SKM-1 (cell line): ENCODE measurements at regions not wholly inside any gene's neighbourhood (a gene's known extent, or its start where the extent isn't known, plus 50 kb on each side); places are given as distances from the start of the nearest gene placed in this dataset.

Experiments used
- DNase-seq: peaks from one replicate; lab custom pipeline; 2025; ENCODE audit not compliant: unreplicated experiment; lab: John Stamatoyannopoulos, UW

DNA sequence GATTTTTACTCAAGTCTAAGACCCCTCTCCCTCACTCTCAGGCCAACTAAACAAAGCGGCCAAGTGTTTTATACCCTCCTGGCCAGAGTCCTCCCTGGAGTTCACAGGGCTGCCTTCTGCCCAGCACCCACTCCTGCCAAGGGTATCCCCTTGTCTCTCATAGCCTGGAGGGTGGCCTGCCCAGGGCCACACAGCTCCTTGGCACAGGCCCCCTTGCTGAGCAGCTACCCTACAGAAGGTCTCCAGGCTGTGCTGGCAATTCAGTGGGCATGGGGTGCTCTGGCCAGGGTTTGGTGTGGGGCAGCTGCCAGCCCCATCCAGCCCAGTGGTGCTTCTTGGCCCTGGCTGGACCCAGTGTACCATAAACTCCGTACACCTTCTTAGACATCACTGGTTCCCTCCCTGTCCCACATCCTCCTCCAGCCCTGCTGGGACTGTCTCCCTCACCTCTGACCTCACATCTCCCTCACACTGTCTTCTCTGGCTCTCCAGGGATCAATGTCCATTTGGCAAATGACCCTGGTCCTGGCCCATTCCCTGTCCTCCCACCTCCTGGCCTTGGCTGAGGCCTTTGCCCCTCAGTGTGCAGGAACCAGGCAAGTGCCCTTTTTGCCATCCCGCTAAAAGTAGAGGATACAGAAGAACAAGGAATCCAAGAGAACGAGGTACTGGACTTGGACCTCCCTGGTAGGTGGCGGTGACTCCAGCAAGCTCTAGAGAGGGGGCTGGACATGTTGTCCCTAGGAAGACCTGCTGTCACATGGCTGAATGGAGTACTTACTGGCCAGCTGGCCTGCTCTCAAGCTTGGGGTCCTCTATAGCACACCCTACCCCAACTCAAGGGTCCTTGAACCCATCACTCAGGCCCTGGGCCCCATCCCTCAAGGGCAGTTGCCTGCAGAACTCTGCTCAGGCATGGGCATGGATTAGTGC lies 50.0 kb upstream of the TRPM1 start:
- no peak for DNase-seq

GRCh38 chr15:31153531-31153930 lies 52.0 kb upstream of the TRPM1 start:
- no peak for DNase-seq

DNA sequence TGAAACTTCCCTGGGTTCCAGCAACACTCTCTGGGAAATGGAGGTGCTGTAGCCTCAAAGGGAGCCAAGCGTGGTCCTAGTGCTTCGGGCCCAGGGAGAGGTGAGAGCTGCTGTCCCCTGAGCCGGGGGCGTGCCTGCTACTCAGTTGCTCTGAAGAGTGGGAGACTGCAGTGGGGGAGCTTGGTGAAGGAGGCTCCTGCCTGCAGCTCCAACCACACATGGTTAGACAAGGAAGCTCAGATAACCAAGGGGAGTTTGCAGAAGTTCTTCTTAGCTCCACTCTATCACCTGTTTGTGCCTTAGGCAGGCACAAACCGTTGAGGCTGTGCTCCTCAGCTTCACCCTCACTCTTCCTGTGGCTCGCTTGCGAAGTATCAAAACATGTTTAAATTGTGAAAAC lies 53.6 kb upstream of the TRPM1 start:
- DNase-seq, result no peak

DNA sequence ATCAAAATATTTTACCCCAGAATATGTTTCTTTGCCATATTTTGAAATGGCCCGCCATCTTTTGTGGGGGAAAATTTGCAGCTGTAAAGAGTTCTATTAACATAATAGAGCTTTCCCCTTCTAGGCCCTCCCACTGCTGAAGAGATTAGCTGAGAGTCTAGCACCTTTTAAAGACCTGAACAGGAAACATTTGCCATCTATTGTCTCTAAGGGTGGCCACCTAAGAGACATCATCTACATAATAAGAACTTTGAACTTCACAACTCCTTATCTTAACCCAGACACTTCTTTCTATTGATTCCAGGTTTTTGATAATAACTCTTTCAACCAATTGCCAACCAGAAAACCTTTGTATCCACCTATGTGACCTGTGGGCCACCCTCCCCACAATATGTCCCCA lies 54.7 kb upstream of the TRPM1 start:
- no peak for DNase-seq

DNA sequence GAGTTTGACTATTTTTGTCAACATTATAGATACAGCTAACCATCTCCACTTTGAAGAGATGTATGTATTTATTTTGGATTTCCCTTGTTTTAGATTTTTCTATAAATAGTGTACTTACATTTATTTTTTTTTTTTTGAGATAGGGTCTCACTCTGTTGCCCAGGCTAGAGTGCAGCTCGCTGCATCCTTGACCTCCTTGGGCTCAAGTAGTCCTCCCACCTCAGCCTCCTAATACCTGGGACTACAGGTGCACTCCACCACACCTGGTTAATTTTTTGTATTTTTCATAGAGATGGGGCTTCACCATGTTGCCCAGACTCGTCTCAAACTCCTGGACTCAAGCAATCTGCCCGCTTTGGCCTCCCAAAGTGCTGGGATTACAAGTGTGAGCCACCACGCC lies 55.3 kb upstream of the TRPM1 start:
- DNase-seq, result no peak

DNA sequence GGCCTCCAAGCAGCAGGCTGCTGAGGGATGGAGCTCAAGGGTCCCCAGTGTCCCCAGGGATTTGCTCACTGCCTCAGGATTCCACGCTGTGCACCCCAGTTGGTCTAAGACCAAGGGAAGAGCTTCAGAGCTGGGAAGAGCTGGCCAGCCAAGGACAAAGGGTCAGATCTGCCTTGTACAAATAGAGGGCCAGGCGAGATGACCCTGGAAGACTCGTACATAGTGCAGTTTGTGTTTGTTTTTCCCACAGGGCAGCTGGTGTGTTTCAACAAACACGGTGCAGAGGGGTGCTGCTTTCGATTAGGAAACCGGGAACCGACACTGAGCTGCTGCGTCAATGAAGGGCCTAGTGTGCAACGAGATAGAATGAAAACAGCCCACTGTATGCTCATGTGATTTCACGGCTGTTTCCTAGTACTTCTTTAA lies 56.1 kb upstream of the TRPM1 start:
- DNase-seq, result no peak

DNA sequence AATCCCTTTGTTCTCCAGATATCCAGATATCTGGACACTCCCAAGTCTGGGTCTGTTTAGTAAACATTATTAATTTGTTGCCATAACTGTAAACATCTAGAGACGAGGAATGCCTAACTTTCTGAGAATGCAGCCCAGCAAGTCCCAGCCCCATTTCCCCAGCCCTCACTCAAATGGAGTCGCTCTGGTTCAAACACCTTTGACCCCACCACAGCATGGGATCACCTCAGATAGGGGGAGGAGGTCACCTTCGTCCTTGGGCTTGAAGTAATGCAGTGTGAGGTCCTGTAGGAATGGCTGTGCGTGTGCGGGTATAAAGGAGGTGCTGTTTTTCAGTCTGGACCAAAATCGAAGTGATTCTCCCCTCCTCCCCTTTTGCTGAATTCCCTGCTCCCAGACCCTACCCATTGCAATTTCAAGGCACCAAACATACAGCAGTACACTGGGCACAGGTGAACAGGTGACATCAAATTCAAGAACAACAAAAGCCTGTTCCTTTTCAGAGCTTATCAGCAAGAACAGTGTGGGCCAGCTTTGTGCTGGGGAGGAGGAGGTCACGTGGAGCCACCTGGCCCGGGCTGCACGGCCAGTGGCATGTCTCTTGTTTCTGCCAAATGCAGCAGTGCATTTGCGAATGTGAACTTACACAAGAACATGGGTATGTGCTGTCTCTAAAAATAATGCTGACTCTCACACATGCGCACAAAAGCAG lies 57.5 kb upstream of the TRPM1 start:
- no peak for DNase-seq

- DNase-seq, result no peak
These were observed 58.3 kb upstream of the TRPM1 start for GRCh38 chr15:31159837-31160236.

- no peak for DNase-seq
These were observed 58.8 kb upstream of the TRPM1 start for GRCh38 chr15:31160297-31160696.

DNA sequence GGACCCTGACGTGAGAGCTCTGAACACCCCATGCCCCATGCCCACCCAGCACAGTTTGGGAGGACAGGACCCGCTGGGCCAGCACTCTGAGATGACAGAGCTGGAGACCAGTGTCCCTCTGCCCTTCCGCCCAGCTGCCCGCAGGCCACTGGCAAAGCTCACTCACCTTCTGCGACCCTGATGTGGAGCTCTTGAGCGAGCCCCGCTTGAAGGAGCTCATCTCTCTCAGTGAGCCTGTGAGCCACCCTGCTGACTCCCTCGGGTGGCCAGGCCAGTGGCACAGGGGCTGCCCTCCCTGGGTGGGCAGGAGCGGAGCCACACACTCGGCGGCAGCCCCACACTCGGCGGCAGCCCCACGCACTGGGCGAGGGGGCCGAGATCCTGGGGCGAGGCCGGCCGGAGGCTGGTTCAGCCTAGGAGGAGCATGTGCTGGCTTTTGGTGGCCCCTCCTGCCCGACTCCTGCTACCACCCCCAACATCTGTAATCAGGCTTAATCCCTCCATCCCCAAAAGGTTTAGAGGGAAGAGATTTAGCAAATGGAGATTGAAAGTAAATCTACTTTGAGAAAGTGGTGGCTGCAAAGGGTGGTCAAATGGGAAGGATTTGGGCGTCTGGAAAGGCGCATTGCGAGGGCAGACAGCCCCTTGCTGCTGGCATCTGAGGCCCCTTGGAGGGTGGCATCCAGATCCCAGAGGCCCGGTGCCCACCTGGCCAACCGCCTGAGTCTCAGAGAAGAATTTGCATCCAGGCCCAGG lies 59.4 kb upstream of the TRPM1 start:
- DNase-seq, result no peak

- no peak for DNase-seq
These were observed 60.4 kb upstream of the TRPM1 start for GRCh38 chr15:31161951-31162350.

DNA sequence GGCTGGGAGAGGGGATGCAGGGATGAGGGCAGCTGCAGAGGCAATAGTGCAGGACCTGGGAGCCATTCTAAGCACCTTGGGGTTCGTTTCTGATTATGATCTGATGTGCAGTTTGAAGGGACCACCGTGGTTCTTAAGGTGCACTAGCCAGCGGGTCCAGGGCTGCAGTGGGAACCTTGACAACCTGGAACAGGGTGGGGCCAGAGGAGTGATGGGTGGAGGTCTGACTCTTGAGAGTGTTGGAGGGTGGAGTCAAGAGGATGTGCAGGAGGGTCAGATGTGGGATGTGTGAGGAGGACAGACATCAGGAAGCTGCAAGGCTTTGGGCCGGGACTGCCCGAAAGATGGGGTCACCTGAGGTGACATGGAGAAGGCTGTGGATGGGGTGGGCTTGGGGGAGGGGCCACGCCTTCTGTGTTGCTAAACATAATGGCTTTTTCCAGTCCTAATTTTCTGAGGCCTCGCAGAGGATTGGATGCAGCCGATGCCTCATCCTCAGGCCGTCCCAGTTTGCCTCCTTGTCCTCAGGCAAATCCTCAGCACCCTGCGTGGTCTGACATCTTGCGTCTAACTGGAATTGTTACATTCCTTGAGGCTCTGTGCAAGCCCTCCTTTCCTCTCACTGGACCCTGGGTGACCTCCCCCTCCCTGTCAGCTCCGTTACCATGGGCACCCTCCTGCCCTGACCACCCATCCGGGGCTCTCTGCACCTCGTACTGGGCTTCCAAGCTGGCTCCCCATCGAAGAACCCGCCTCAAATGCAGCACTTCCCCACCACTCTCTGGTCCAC lies 61.4 kb upstream of the TRPM1 start:
- no peak for DNase-seq

- DNase-seq, result no peak
These were observed 62.4 kb upstream of the TRPM1 start for GRCh38 chr15:31163769-31164572.

GRCh38 chr15:31164573-31164912 lies 63.0 kb upstream of the TRPM1 start:
- DNase-seq, result no peak

GRCh38 chr15:31169558-31169957 lies 68.0 kb upstream of the TRPM1 start:
- no peak for DNase-seq

DNA sequence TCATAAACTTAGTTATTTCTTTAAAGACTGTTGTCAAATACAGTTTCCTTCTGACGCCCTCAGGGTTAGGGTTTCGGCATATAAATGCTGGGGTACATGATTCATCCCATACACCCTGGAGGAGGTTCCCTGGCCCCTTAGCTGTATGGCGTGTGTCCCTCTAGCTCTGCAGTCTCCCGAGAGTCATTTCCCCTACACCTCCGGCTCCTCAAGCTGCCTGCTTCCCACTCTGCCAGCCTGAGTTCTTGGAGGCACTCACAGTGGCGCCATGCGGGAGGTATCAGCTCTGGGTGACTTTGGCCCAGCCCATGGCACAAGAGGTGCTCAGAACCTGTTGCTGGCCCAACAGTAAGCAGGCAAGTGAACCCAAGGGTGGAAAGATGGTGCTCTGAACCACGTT lies 70.2 kb upstream of the TRPM1 start:
- DNase-seq, result no peak

- no peak for DNase-seq
These were observed 71.1 kb upstream of the TRPM1 start for GRCh38 chr15:31172606-31173005.

GRCh38 chr15:31173790-31174450 lies 72.4 kb upstream of the TRPM1 start:
- DNase-seq, result no peak

DNA sequence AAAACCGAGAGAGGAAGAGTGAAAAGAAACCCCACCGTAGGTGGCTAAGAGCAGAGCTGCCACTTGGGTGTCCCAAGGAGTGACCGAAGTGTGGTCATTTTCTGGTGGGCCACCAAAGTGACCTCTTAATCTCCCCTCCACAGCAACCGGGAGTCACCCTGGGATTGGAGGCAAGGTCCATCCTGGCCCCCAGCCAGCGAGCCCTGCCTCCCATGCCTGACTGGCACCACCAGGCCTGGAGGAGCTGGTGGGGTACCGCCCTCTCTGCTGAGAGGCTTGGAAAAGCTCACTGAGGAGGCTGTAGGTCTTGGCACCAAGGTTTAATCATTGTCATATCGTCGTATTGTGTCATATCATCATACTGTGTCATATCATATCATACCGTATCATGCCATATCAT lies 74.0 kb upstream of the TRPM1 start:
- DNase-seq, result no peak

DNA sequence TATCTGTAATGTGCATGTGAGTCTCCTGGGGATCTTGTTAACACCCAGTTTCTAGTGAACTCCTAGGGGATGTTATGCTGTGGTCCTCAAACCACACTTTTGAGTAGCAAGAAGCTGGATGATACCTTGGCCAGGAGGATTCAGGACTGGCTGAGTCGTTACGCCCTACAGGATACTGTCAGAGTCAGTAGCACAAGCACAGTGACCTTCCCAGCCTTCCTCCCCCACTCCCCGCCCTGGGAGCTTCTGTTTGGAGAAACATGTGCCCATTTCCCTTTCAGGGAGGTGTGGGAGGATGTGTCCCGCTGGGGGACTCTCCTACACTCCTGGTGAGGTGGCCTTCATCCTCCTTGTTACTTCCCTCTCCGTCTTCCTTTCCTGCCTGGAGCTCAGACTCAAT lies 76.4 kb upstream of the TRPM1 start:
- no peak for DNase-seq
